Activated CD4-positive, alpha-beta T cell treated with anti-CD3 and anti-CD28 coated beads for 4 hours (primary cell): ENCODE measurements at regions not wholly inside any gene's neighbourhood (a gene's known extent, or its start where the extent isn't known, plus 50 kb on each side); places are given as distances from the start of the nearest gene placed in this dataset.
"Not testable (repeated sequence)": the region's sequence is repeated elsewhere in the genome, so short reads cannot be mapped to it uniquely, and the experiment has no call there.

Source experiments
- DNase-seq, 2 donors: peaks; one replicate each; pipeline ENCODE4 v3.0.0-alpha.2; 2020

DNA sequence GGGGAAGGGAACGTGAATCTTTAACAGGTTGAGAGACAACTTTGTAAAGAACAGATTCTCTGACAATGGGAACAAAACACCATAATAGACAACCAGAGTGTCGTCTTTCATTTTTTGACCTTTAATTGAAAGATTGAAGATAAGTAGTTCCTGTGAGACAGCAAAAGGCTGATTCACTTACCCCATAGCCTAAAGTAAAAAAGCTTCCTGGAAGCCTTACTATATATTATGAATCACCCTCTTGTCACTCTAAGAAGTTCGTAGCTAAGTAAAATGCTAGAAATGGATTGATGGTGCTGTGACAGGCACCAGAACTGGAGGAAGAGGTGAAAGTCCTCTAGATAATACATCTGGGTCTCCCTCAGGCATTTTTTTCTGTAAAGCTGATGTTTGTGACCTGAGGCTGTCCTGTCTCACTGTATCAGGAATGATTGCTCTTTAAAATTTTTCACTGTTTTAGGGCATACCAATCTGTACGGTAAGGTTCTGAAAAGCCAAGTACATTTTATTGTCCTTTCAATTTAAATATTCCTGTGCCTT lies 824.6 kb upstream of the SEMA6D start:
- DNase-seq = no peak

DNA sequence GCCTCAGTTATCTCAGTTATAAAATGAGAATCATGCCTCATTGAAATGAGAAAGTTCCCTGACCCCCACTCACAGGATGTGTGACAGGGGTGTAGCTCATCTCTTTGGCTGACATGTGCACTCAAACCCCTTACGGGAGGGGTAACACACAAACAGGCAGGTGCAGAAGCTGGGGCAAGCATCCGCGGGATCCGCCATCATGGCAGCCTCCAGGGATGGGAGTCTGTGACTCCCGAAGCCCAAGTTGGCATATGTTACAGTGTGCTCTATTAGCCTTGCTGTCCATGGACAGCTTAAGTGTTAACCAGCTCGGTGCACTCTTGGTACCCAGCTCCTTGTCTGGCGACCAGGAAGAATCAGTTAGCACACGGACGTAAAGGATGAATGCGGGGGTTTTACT lies 822.7 kb upstream of the SEMA6D start:
- no peak for DNase-seq

- no peak for DNase-seq
These were observed 820.0 kb upstream of the SEMA6D start for GRCh38 chr15:46897266-46897665.

- DNase-seq = no peak
These were observed 816.3 kb upstream of the SEMA6D start for GRCh38 chr15:46901001-46901400.

- no peak for DNase-seq
These were observed 799.5 kb upstream of the SEMA6D start for GRCh38 chr15:46917721-46918252.

GRCh38 chr15:46918462-46919140 lies 798.7 kb upstream of the SEMA6D start:
- no peak for DNase-seq

DNA sequence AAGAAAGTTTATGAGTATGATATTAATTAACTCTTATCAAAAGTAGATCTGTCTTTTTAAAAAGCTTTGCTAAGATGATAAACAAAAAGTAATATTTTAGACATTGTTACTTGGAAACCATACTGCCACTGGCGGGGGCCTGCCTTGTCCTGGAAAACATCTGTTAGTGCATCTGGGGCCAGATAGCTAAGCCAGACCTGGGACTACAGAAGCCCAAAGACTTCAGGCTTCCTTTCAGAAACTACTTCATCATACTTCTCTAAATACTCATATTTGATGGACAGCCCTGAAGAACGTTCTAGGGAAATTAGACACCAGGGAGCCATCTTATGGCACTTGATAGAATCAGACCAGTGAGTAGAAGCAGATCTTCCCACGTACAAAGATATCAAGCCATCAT lies 795.4 kb upstream of the SEMA6D start:
- no peak for DNase-seq

DNA sequence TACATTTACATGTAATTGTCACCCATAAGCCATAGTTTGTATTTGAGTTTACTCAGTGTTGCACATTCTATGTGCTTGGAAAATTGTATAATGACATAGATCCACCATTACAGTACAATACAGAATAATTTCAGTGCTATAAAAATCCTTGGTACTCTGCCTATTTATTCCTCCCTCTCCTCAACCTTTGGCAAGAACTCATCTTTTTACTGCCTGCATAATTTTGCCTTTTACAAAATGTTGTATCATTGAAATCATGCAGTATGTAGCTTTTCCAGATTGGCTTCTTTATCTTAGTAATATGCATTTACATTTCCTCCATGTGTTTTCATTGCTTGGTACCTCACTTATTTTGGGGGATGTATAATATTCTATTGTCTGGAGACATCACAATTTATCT lies 786.9 kb upstream of the SEMA6D start:
- DNase-seq = no peak

DNA sequence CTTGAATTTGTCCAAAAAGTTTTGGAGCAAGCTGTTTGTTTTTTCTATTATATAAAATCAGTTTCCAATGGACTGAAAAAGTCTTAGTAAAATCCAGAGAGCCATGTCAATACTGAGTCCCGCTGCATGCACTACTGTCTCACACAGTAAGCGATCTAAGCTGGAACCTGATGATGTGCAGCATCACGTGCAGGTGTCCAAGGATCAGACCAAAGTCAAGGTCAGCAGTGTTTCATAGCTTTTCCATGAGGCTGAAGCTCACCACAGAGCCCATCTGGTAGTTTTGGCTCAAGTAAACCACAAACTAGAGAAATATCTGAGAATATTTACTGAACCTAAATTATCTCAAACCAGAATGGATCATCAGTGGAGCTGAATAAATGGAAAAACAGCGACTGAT lies 784.0 kb upstream of the SEMA6D start:
- no peak for DNase-seq

GRCh38 chr15:46934851-46935250 lies 782.5 kb upstream of the SEMA6D start:
- no peak for DNase-seq

DNA sequence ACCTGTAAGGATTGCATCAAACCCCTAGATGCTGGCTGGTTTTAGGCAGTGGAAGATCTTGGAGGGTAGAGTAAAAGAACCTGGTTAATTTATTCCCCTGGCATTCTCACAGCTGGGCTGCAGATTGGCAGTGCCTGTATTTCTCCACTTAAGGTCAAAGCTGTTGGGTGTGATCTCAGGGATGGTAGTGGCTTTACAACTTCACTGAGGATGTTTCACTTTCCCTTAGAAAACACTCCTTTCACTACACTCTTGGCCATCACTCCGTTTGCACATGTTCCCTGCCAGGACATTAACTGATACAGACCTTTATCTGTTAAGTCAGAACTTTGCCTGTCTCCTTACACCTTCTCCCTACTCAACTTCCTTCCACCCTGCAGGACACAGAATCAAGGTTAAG lies 779.1 kb upstream of the SEMA6D start:
- DNase-seq = no peak

- no peak for DNase-seq
These were observed 776.1 kb upstream of the SEMA6D start for GRCh38 chr15:46941241-46941640.

DNA sequence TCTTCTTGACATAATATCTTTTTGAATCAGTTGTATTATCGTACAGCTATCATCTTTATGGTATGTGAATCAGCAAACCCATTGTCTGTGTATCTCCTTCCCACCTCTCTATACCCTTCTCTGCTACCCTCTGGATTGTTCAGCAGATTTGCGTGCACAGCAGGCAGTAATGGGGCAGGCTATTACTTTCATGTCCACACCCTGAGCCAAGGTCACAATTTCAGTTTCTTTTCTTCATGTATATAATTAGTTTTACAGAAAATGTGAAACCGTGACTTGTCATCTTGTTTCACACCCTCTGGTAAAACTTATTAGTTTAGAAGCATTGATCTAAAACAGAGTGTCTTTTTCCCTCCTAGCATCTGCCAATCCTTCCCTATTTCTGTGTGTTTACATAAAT lies 770.4 kb upstream of the SEMA6D start:
- no peak for DNase-seq

- DNase-seq = no peak
These were observed 761.7 kb upstream of the SEMA6D start for GRCh38 chr15:46955576-46955975.

- DNase-seq = no peak
These were observed 760.8 kb upstream of the SEMA6D start for GRCh38 chr15:46956456-46956855.

- no peak for DNase-seq
These were observed 760.4 kb upstream of the SEMA6D start for GRCh38 chr15:46956881-46957280.

DNA sequence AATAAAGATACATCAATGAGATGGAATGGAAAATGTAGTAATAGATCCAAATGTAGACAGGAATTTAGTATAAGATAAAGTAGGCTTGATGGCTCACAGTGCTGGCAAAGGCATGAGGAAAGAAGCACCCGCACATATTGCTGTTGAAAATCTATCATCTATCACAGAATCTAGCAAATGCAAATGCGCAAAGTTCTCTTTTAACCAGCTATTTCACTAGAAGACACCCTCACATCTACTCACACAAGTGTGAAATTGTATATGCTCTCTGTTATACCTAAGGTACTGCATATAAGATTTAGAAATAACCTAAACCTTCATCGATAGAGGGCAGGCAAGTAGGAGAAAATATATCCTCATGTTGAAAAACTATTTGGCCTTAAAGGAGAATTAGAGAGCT lies 756.7 kb upstream of the SEMA6D start:
- DNase-seq = no peak

GRCh38 chr15:46961795-46962194 lies 755.5 kb upstream of the SEMA6D start:
- DNase-seq = no peak

- DNase-seq = not testable (repeated sequence)
These were observed 729.2 kb upstream of the SEMA6D start for GRCh38 chr15:46988055-46988454.

- DNase-seq = no peak
These were observed 720.9 kb upstream of the SEMA6D start for GRCh38 chr15:46996359-46996758.

- no peak for DNase-seq
These were observed 719.8 kb upstream of the SEMA6D start for GRCh38 chr15:46997501-46997900.

GRCh38 chr15:47003568-47003967 lies 713.7 kb upstream of the SEMA6D start:
- no peak for DNase-seq

DNA sequence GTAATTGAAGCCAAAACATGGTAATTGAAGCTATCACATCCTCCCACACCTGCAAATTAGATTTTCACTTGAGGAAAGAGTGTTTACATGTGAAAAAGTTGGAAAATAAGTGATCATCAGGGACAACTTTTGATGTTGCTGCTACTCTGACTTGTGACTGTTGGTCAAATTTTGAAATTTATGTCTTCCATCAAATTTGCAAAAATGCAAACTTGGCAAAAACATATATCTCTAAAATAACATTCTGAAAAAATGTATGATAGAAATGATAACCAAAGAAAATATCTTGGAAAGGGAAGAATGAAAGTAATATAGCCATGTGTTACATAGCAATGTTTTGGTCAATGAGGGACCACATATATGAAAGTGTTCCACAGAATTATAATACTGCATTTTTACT lies 703.9 kb upstream of the SEMA6D start:
- no peak for DNase-seq

DNA sequence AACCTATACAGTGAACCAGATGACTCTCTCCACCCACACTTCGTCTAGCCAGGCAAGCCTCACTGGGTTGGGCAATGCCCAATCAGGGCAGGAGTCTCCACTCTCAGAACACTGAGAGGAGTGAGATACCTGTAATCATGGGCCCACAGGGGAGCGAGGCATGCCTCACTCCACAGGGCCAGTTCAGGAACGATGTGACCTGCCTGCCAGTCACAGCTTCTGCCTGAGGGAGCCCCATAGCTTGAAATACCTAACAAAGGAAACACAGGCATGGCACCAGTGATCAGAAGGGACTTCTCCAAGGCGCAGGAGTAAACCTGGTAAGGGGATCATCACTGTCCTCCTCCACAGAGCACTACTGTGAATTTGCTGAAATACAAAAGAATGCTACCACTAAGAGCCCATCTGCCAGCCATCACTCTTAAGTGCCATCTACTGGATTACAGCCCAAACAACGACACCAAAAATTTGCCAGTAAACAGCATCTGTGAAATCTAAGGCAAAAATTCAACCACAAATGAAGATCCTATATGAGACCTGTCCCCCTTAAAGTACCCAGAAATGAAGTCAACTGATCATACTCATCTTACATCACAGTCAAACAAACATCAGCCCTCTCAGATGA lies 689.9 kb upstream of the SEMA6D start:
- no peak for DNase-seq
